Iris pigment epithelial cell (primary cell): ENCODE measurements at regions not wholly inside any gene's neighbourhood (a gene's known extent, or its start where the extent isn't known, plus 50 kb on each side); places are given as distances from the start of the nearest gene placed in this dataset.

ENCODE experiments used
- DNase-seq: peaks from one replicate; pipeline ENCODE4 v3.0.0-alpha.2; 2011; ENCODE audit warnings: low read depth

DNA sequence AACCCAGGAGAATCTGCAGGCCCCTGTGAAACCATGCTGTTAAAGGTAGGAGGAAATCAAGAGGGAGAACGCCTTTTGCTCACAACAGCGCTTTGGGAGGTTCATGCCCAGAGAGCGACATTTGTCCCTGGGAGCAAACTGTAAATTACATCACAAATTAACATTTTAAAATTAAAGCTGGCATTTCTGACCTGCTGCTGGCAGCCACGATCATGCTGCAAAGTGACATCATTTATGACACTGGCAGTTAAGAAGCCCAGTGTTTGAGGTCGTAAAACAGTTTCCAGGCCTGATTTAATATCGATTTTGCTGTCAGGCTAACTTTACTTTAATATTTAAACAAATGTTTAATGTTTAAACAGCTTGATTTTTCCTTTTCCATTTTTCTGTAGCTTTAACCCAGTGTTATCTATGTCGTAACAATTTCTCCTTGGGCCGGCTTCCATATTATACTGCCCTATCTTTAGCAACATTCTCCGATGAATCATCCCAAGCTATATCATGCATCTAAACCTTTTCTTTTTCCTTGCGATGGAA is 86.5 kb upstream of the NPVF start:
- DNase-seq, result peak; percentile 3

DNA sequence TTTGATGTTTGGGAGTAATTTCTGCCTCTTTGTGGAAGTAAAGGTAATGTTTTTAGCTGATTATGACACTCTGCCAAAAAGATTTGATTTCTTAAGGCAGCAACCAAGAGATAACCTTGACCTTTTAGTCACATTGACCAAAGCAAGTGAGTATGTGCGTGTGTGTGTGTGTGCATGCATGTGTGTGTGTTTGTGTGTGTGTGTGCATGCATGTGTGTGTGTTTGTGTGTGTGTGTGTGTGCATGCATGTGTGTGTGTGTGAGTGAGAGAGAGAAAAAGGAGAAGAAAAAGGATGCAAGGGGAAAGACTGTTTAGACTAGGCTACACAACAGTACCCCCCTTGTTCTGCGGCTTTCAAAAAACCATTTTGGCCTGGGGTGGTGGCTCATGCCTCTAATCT is 88.1 kb upstream of the NPVF start:
- no peak for DNase-seq

DNA sequence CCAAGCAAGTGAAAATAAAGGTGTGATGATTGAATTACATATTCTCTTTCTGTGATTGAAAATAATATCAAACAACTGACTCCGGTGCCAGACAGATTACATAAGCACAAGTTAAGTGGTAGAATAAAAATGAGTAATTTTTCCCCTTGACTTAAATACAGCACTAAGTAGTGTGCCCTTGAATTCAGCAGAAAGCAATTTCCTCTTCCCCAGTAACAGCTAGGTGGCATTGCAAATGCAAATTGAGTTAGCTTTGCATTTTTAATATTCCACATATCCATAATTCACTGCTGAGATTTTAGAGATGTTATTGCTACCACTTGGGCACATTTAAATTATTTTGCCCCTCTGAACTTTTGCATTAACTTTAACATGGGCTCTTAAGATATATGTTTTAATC is 89.8 kb upstream of the NPVF start:
- no peak for DNase-seq

DNA sequence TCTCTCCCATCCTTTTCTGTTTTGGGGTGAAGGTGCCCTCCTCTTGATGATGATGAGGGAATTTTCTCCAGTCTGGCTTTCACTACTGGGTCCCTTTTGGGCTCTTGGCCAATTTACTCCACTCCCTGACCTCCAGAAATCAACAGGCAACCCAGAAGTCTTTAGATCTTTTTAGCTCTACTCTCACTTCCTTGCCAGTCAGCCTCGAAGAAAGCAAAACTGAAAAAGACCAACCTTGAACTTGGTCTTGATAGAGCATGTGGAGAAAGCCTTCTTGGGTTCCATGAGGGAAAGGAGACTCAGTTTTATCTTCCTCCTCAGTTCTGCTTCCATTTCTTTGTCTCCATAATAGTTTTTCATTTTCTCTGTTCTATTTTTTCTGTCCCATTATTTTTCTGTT is 91.4 kb upstream of the NPVF start:
- DNase-seq, result no peak

DNA sequence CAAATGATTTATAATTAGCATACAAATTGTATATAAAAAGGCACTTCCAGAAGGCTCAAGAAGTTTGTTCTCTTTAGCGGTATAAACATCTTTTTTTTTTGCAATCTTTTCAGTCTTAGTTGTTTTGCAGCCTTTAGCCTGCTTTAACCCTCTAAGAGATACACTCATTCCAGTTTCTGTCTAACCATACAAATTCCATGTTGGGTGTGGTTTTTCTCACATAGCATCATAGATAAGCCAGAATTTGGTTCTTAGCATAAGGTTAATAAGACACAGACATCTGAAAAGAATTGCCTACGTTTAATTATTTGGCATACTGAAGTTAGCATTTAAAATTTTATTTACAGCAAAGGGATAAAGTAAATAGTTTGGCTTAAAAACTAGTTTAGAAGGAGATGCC is 92.5 kb upstream of the NPVF start:
- DNase-seq, result no peak

DNA sequence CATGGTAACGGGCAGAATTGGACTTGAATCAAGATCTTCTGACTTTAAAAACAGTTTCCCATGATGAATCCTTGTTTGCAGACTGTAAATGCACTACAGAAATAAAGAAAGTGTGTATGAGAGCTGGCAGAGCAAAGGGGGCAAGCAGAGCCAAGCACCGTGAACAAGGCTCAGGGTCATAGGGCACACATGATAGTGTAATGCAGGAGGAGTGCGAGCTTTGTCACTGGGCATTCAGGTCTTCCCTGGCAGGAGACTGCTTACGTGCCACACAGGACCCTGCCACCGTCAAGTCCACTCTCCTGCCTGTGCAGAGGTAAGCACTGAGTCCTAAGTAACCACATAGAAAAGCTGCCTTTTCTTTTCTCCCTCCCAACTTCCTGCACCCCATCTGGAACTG is 93.1 kb upstream of the NPVF start:
- no peak for DNase-seq

DNA sequence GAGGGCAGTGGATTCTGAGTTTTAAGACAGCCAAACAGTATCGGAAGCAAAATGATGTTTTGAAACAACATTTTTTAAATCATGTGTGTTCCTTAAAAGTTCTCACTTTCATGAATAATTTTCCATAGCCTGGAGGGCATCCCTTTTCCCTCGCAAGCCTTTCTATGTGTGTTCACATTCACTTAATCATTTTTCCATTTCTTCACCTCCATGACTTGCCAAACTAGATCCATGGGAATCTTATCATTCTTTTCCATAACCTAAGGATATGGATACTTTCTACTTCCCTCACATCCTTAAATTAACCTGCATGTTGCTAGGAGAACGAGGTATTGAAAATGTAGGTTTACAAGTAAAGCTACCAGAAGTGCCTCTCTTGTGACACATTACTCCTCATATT is 94.2 kb upstream of the NPVF start:
- no peak for DNase-seq

DNA sequence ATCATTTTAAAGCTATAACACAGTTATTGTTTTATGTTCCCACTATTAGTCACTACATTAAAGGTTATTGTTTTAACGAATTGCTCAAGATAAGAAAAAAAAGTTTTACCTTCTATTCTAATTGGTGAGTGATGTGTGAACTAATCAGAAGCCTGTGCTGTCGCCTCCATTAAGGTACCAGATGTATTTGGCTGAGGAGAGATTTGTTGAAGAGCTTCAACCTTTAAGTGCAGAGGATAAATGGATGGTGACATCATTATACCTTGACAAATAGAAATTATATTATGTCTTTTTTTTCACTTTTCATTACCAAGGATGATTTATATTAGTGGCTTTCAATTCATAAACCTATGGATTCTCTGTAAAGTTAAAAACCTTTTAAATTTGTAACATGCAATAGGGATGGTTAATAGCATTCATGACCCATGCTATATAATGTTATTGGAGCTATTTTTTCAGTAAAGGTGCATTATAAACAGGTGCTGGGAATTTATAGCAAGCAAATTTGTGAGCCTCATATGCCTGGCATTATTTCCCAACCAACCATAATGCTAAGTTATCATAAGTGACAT is 97.0 kb upstream of the NPVF start:
- DNase-seq, result no peak

DNA sequence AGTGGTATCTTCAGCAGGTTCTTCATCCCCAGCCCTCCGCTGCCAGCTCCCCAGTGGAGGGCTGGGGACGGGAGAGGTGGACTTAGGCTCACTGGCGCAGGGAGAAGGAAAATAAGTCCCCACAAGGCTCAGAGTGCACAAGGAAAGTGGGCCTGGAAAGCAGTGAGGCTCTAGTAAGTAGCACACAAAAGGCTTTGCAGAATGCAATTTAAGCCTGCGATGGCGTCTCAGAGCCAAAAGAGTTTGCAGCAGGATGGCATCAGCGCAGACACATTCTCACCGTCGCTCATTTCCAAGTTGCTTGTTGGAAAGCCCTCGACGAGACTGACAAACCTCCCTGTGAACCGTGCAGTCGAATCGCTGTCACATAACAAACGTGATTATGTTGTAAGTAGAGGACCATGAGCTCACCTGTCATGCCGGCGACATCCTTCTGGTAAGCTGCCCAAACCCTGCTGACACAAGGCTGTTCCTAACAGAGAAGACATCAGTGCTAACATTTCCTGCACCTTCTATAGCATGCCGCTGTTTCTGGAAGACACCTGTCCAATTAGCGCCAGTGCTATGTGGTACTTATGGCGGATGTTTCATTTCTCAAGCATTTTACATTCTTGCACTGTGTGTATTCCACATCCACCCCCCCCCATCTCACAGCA is 98.3 kb upstream of the NPVF start:
- no peak for DNase-seq

DNA sequence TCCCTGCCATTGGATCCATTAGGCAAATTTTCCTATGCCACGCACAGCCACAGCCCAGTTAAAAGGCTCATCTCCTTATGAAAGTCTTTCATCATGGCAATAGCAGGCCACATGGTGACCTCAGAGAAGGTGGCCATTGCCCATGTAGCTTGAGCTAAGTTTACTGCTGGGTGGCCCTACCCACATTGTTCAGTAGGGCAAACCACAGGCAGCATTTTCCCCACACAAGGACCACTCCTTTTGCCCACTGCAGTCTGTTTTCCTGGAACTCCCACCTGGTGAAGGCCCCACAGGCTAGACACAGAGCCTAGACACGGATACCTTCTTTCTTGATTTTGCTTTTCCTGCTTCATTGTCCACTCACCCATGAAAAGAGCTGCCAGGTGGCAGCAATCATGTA is 101.5 kb upstream of the NPVF start:
- no peak for DNase-seq

DNA sequence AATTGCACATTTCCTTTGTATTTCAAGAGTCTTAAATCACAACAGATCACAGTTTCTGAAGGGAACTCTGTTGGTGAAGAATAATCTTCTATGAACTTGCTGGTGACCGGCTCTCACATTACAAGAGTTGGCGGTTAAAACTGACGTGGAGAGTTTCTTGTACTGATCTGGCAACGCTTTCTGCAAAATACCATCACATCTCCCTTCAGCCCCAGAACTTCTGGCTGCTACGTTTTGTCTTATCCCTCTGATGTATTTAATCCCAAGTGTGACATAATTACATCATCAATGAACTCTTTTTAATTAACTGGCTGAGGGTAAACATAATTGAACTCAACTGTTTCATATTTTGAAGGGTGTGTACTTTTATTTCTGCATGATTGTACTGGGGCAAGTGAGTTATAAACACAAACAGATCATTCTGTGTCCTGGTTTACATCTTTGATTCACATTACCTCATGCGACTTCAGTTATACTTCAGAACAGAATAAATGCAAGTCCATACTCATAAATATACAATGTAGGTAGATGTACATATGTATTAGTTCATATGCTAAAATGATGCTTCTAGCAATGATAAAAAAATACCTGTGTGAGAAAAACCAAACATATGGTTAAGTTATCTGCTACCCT is 105.1 kb upstream of the NPVF start:
- DNase-seq, result no peak

DNA sequence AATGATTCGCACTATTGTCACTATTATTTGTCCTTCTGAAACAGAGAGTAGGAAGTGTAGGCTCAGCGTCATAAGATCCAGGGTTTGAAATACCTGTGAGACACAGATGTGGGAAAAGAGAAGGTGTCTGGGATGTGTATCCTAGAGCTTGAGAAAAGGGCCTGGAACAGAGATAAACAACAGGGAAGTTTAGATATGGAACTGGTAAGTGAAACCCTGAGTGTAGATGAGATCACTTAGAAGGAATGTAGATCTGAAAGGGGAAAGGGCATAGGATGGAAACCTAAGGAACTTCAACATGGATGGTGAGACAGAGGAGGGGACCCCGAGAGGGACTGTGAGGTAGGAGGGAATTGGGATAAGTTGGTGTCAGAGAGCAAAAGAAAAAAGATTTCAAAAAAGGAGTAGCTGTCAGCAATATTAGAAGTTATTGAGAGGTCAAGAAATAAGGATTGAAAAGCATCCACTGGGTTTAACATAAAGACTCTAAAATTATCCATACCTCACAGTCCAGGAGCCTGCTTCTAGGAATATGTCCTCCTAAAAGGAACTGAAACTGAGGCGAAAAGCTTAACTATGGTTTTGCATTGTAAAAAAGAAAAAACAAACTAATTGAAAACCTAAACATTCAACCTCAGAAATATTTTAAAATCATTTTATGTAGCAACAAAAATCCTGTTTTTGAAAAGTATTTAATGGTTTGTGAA is 119.2 kb upstream of the NPVF start:
- DNase-seq, result no peak

DNA sequence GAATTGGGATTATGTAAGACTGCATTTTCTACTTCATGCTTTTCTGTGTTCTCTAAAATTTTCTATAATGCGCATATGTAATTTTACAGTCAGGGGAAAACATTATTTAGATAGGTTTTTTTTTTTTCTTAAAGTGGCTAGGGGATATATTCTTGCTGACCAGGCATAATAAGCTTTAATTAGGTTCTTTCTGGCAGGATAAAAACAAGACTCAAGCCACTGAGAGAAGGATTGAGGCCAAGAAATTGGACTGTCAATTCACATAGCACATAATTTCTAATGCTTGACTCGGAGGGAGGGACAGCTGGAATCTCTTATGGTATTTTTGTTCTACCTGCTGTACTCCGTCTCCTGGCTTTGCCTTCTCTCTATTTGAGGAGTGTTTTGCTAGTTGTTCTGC is 119.8 kb upstream of the NPVF start:
- DNase-seq, result no peak

DNA sequence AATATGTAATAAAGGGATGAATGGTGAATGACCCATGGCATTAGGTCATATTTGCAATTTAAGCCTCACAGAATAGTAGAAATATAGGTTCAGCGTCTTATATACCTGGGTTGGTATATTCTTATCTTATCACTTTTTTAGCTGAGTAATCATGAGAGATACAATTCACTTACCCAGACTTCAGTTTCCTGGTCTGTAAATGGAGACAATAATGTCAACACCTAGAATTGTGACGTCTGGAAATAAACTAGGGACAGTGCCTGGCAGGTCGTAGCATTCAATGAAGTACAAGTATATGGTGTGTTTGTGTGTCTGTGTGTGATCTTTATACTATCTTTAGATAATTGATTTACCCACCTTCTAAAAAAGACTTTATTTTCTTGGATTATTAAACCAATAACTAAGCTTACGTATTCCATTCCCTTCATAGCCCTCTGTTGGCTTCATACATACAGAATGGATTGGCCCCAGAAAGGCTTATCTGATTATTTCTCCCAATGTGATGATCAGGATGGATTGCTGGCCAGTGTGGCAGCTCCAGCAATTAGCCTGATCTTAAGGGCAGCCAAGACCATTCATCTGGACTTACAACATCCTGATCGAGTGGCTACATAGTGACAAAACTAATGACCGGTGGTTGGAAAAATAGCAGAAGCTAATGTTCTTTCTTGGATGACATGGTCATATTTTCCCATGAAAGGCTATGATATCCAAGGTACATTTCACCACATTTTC is 121.2 kb upstream of the NPVF start:
- DNase-seq, result no peak

DNA sequence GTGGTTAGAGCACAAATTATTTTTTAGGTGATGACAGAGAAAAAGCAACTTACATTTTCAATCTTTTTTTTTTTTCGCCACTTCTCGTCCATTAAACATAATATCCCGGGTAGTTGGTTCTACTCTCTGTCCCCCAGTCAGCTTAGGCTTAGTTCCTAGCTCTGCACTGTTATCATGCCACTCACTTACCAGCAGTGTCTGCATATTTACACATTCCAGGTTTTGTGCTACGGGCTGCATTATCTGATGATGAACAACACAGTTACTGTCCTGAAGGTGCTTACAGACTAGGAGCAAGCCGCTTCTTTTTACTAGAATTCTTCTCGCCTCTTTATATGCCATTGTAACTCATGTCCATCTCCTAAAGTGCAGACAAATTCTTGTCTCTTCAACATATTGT is 121.8 kb upstream of the NPVF start:
- no peak for DNase-seq

DNA sequence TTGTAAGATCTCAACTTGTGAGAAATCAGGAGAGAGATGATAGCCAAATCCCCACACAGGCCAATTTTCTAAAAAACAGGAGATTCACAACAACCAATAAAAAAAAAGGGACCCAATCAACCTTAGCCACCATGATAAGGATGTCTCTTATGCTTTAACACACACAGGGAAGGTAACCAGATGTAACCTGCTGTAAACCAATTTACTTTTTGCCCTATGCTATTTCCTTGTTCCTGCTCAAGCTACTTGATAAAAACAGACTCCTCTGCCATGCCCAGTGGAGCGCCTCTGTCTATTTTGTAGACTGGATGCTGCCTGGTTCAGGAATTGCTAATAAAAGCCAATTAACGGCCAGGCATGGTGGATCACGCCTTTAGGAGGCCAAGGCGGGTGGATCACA is 123.5 kb upstream of the NPVF start:
- no peak for DNase-seq

DNA sequence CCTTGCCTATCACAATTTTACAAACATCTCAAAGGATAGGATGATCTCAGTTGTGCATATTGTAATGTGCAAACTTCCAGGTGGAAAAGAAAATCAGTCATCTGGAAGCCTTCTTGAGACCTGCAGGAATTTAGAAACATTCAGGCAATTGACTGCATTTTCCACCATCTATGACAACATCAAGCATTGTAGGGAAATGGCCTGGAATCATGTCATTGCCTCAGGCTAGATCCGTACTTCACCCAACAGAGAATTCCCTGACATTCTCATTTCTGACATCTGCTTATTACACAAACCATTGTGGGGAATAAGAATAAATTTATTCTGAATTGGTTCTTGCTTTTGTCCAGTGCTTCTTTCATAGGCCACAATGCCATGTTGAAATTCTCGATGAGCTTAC is 124.9 kb upstream of the NPVF start:
- DNase-seq, result no peak

DNA sequence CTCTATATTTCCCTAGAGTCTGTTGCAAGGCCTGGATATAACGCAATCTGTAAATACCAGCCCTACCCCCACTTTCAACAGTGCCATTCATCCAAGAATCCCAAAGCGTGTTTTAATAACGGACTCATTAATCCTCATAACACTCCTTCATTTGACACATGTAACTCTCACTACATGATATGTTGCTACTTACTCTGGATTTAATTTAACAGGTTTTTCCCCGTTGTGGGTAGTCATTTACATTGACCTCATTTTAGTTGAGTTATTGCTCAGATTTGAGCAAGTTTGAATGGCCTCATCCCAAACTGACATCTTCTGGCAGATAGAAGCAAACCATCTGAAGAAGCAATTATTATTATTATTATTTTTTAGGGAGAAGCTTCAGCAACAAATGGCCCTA is 125.4 kb upstream of the NPVF start:
- DNase-seq, result no peak

DNA sequence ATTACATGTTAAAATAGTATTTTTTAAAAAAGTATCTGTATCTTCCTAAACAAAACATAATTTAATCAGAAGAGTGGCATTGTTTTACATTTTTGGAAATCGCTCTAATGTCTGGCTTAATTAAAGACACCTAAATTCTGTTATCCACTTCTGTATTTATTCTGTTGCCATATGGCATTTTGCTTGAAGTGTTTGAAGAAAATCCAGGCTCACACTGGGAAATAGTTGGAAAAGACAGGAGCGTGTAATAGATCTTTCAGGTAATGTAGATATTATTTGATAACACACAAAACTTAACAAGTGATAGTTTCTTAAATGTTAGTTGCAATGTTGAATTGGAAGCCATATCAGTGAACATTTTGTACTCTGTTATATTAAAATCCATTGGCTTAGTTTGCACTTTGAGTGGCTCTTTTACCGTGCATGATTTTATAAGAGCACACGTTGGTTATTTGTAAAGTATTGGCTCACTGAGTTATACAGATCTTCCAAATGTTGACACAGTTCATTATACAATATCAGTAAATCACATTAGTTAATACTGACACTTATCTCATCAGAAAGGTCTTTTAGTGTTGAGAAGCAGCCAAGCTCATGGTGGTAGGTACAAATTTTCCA is 128.4 kb upstream of the NPVF start:
- DNase-seq, result no peak

DNA sequence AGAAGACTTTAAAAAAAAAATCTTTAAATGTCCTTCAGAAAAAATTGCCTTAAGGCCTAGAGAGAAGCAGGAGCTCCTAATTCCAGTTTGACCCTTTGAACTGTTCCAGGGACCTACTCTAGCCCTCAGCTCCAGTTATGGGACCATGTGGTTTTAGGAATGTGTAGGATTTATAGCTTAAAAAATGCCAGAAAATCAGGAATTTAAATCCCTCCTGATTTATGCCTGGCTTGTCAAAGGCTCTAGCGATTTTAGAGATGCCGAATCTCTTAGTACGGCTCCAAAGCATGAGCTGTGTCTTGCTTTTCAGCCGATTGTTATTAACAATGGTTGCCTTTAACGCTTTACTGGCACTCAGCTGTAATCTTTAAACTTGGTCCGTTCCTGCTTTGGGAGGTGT is 130.6 kb upstream of the NPVF start:
- DNase-seq, result no peak

DNA sequence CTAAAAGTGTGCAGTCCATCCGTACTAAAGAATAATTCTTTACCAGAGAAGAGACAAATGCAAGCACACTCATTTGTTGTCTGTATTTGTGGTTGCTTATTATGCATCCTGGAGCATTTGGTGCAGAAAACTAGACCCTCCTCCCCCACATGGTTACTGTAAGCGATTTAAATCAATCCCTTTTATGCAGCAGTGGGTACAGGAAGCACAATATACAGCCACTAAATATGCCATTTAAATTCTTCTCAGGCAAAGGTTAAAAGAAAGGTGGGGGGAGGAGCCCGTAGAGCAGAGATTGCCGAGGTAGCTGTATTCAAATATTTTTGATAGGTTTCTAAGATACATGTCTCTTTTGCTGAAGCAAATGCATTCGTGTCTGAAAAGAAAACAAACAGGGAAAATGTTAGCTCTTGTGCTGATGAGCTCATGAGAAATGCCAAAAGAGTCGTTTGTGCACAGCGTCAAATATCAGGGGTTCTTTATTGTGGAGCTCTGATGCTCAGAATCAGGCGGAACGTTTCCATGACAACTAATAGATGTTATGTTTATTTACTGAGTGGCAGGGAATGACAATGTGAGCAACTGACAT is 131.3 kb upstream of the NPVF start:
- DNase-seq, result no peak

DNA sequence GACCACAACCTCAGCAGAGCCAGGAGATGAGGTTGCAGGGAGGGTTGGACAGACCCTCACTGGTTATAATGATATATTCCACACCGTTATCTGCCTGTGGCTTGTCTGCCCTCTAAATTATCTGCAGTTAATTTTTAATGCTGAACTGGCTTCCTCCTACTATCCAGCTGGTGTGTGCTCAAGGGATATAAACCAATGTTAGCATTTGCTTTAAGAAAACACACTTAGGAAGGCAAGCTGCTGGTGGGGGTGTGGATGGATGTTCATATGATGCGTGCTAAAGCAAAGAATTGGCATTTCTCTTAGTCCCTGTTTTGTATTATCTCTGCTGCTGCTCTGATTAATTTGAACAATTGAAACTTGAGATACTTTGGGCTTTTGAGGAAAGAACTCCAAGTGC is 132.2 kb upstream of the NPVF start:
- no peak for DNase-seq
